ENCODE measurements at regions not wholly inside any gene's neighbourhood (a gene's known extent, or its start where the extent isn't known, plus 50 kb on each side); places are given as distances from the start of the nearest gene placed in this dataset.

DNA sequence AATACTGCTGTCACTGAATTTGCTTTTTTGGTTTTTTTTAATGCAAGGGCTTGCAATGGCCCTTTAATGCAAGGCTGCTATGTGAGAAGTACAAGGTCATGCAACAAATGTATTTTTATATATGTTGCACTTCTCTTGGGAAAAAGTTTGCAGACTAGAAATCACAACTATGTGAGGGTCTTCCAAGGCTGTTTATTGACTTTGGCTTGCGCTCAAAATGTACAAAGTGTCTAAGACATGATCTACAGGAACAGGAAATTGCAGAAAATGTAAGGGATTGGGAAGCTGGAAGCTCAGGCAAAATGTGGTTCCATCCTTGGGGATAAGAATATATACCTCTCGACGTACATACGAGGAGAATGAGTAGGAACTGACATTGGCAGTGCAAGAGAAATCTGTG, 92.2 kb upstream of the F13A1 start:
- H3K27me3 ChIP-seq (ENCODE audit: insufficient read depth, poor library complexity, severe bottlenecking) = no peaks in the 10 kb centered on the region
- no peak for DNase-seq (ENCODE audit: low read depth in 1 of 2, low spot score in 1 of 2)
- TF ChIP-seq, protein P1, sequence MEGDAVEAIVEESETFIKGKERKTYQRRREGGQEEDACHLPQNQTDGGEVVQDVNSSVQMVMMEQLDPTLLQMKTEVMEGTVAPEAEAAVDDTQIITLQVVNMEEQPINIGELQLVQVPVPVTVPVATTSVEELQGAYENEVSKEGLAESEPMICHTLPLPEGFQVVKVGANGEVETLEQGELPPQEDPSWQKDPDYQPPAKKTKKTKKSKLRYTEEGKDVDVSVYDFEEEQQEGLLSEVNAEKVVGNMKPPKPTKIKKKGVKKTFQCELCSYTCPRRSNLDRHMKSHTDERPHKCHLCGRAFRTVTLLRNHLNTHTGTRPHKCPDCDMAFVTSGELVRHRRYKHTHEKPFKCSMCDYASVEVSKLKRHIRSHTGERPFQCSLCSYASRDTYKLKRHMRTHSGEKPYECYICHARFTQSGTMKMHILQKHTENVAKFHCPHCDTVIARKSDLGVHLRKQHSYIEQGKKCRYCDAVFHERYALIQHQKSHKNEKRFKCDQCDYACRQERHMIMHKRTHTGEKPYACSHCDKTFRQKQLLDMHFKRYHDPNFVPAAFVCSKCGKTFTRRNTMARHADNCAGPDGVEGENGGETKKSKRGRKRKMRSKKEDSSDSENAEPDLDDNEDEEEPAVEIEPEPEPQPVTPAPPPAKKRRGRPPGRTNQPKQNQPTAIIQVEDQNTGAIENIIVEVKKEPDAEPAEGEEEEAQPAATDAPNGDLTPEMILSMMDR (IDR thresholded peaks at IDR 0.05; ENCODE audit: insufficient read depth, low read length) = no peak
- TF ChIP-seq, protein P2, sequence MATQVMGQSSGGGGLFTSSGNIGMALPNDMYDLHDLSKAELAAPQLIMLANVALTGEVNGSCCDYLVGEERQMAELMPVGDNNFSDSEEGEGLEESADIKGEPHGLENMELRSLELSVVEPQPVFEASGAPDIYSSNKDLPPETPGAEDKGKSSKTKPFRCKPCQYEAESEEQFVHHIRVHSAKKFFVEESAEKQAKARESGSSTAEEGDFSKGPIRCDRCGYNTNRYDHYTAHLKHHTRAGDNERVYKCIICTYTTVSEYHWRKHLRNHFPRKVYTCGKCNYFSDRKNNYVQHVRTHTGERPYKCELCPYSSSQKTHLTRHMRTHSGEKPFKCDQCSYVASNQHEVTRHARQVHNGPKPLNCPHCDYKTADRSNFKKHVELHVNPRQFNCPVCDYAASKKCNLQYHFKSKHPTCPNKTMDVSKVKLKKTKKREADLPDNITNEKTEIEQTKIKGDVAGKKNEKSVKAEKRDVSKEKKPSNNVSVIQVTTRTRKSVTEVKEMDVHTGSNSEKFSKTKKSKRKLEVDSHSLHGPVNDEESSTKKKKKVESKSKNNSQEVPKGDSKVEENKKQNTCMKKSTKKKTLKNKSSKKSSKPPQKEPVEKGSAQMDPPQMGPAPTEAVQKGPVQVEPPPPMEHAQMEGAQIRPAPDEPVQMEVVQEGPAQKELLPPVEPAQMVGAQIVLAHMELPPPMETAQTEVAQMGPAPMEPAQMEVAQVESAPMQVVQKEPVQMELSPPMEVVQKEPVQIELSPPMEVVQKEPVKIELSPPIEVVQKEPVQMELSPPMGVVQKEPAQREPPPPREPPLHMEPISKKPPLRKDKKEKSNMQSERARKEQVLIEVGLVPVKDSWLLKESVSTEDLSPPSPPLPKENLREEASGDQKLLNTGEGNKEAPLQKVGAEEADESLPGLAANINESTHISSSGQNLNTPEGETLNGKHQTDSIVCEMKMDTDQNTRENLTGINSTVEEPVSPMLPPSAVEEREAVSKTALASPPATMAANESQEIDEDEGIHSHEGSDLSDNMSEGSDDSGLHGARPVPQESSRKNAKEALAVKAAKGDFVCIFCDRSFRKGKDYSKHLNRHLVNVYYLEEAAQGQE (IDR thresholded peaks at IDR 0.05; ENCODE audit: insufficient replicate concordance, low read depth) = no peak
- H3K27ac ChIP-seq (replicated peaks) = no peak overlapping the region
- no peak overlapping the region for H3K4me3 ChIP-seq (replicated peaks; ENCODE audit: insufficient read depth, low read length)

DNA sequence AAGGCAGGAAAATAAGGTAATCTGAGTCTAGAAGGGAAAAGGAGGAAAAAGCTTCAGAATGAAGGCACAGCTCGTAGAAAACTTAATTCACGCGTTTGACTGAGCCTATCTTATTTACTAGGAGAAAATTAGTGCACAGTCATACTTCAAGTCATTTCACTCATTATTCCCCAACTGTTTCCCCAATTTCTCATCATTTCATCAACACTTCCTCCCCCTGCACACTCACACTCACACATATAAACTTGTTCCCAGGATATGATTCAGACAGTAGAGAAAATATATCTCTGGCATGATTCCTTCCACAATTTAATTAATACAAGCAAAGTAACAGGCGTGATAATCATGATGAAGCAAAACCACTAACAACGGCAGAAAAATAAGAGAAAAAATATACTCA, 94.5 kb upstream of the F13A1 start:
- Histone ChIP-seq H3K27ac (replicated peaks) (no peak overlapping the region), H3K4me3 (replicated peaks; ENCODE audit: insufficient read depth, low read length) (no peak overlapping the region), H3K27me3 (ENCODE audit: insufficient read depth, poor library complexity, severe bottlenecking) (no peaks in the 10 kb centered on the region)
- no peak for TF ChIP-seq POLR2AphosphoS5 (IDR thresholded peaks at IDR 0.05; ENCODE audit: low read depth)
- TF ChIP-seq GABPA (IDR thresholded peaks at IDR 0.05; ENCODE audit: low read depth) = no peak
- no peak for TF ChIP-seq SPI1 (IDR thresholded peaks at IDR 0.05; ENCODE audit: borderline replicate concordance, low read depth)
- TF ChIP-seq, protein P1 (IDR thresholded peaks at IDR 0.05; ENCODE audit: insufficient read depth, low read length) = no peak
- TF ChIP-seq, protein P2 (IDR thresholded peaks at IDR 0.05; ENCODE audit: insufficient replicate concordance, low read depth) = no peak
- DNase-seq (ENCODE audit: low read depth in 1 of 2, low spot score in 1 of 2) = no peak

DNA sequence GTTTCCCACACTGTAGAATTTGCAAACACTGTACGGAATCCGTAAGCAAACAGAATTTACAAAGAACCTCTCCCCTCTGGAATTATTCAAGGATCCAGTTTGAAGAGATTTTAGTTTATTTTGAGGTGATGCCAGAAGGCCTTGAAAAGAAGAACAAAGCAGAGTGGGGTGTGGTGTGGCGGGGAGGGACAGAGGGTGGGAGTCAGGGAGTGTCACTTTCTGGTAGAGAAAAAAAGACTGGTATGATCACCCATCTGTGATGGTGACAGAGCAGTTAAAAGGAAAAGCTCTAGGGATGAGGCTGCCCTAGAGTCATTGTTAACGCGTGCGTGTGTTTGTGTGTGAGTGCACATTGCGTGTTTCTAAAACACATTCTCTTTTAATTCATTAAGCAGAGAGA, 97.0 kb upstream of the F13A1 start:
- Histone ChIP-seq H3K27me3 (ENCODE audit: insufficient read depth, poor library complexity, severe bottlenecking) (no peaks in the 10 kb centered on the region), H3K4me3 (replicated peaks; ENCODE audit: insufficient read depth, low read length) (no peak overlapping the region), H3K27ac (replicated peaks) (no peak overlapping the region)
- no peak for DNase-seq (ENCODE audit: low read depth in 1 of 2, low spot score in 1 of 2)
- no peak for TF ChIP-seq POLR2AphosphoS5 (IDR thresholded peaks at IDR 0.05; ENCODE audit: low read depth)

DNA sequence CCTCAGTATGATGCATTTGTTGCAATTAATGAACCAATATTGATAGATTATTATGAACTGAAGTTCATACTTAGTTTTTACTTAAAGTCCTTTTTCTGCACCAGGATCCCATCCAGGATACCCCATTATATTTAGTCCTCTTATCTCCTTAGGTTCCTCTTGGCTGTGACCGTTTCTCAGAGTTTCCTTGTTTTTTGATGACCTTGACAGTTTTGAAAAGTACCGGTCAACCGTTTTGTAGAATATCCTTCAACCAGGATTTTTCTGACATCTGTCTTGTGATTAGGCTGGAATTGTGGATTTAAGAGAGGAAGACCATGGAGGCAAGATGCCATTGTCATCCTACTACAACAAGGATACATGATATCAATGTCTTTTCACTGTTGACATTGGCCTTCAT, 98.0 kb upstream of the F13A1 start:
- no peaks in the 10 kb centered on the region for H3K27me3 ChIP-seq (ENCODE audit: insufficient read depth, poor library complexity, severe bottlenecking)
- H3K4me3 ChIP-seq (replicated peaks; ENCODE audit: insufficient read depth, low read length) = no peak overlapping the region
- DNase-seq (ENCODE audit: low read depth in 1 of 2, low spot score in 1 of 2) = no peak
- no peak overlapping the region for H3K27ac ChIP-seq (replicated peaks)
- no peak for TF ChIP-seq GABPA (IDR thresholded peaks at IDR 0.05; ENCODE audit: low read depth)
- no peak for TF ChIP-seq SPI1 (IDR thresholded peaks at IDR 0.05; ENCODE audit: borderline replicate concordance, low read depth)
- TF ChIP-seq POLR2AphosphoS5 (IDR thresholded peaks at IDR 0.05; ENCODE audit: low read depth) = no peak
- TF ChIP-seq, protein P1 (IDR thresholded peaks at IDR 0.05; ENCODE audit: insufficient read depth, low read length) = no peak
- TF ChIP-seq, protein P2 (IDR thresholded peaks at IDR 0.05; ENCODE audit: insufficient replicate concordance, low read depth) = no peak

All from HL-60 (cell line).